Activated CD4-positive, CD25-positive, alpha-beta regulatory T cell treated with anti-CD3 and anti-CD28 coated beads, Interleukin-2, amount 50 U/mL, for 16 hours (primary cell): ENCODE measurements at regions not wholly inside any gene's neighbourhood (a gene's known extent, or its start where the extent isn't known, plus 50 kb on each side); places are given as distances from the start of the nearest gene placed in this dataset.

ENCODE experiments used
- DNase-seq: peaks from one replicate; pipeline ENCODE4 v3.0.0-alpha.2; 2020; ENCODE audit warnings: low read depth, low spot score

DNA sequence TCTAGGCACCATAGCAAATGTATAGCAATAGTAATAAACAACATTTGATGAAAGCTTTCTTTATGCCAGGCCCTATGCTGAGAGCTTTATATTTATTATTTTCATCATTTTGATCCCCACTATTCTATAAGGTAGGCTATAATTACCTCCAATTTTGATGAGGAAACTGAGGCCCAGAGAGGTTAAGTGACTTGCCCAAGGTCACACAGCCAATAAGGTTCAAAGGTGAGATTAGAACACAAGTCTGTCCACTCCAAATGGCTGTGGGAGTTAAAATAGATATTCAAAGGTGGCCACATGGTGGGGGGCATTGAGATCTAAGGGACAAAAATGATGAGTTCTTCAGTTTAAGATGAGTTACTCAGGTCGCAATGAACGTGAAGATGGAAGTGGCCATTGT lies 269.9 kb downstream of the BMP7 start:
- DNase-seq, result no peak

GRCh38 chr20:56998438-56998837 lies 268.0 kb downstream of the BMP7 start:
- no peak for DNase-seq

- DNase-seq, result no peak
These were observed 265.9 kb downstream of the BMP7 start for GRCh38 chr20:57000441-57000968.

GRCh38 chr20:57001126-57001767 lies 265.2 kb downstream of the BMP7 start:
- no peak for DNase-seq

GRCh38 chr20:57002066-57002570 lies 264.3 kb downstream of the BMP7 start:
- DNase-seq, result no peak

- no peak for DNase-seq
These were observed 263.4 kb downstream of the BMP7 start for GRCh38 chr20:57003012-57003411.

GRCh38 chr20:57004416-57004815 lies 262.0 kb downstream of the BMP7 start:
- DNase-seq, result no peak

DNA sequence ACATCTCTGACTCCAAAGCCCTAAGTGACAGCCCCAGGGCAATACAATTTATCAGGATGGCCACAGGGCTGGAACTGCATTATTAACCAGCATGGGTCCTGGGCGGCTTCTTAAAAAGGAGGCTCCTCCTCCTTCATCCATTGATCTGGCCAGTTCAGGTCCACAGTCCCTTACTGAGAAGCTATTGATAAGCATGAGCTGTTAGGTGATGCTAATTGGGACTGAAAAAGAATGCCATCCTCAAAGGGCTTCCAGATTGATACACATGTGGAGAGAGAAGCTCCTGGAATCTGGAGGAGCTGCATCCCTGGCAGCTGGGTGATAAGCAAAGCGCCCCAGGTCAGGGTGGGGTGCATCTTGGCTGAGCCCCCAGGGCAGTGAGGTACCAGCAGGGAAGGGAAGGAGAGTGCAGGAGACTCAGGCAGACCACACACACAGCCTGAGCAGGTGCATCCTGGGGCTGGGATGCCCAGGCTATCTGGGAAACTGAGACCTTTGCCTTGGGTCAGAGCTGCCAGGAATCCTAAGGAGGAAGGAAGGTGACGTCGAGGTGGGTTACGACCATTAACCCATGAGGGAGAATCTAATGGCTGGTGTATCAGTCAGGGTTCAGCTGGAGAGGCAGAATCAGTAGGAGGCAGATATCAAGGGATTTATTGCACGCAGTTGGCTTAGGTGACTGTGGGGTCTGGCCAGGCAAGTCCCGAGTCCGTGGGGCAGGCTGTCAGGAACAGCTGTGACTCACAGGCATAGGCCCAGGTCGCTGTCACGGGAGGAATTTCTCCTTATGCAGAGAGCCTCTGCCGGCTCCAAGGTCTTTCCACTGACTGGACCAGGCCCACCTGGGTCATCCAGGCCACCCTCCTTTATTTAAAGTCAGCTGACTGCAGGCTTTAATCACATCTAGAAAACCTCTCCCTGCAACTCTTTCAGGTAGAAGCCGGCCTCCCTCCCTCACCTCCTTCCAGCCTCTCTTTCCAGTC lies 261.2 kb downstream of the BMP7 start:
- DNase-seq, result no peak

DNA sequence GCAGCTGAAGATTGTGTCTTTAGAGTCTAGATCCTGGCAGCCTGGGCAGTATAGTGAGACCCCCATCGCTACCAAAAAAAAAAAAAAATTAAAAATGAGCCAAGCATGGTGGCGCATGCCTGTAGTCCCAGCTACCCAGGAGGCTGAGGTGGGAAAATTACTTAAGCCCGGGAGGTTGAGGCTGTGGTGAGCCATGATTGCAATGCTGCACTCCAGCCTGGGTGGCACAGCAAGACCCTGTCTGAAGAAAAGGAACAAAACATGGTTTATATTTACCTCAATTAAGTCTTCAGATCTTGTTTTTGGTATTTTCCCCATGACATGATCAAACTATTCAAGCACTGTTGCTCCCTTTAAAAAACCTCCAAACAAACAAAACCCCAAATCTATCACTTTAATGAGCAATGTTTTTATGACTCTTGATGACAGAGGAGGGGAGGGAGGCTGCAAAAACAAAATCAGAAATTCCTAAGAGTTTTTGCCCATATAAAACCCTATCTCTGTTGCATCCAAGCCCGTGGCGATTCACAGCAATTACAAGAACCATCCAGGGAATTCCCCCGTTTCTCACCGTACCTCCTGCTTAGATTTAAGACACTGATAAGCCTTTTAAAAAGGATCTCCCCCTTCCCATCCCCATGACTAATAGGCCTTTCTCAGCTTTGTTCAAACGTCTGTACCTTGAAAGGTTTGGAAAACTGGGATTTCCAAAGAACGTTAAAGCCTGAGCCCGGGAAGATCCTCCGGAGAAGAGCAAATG lies 259.9 kb downstream of the BMP7 start:
- no peak for DNase-seq

DNA sequence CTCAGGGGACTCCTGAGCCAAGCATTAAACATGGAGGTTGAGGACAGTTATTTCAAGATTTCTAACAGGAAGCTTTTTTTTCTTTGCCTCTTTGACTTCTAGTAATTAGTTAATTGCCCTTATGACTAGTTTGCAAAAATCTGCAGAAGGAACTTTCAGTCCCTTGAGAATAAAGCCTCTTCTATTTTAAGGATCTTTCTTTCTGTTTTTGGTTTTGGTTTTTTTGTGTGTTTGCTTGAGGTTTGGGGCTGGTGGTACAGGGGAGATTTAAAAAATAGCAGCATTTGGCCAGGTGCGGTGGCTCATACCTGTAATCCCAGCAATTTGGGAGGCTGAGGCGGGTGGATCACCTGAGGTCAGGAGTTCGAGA lies 259.3 kb downstream of the BMP7 start:
- DNase-seq, result no peak

- DNase-seq, result no peak
These were observed 258.2 kb downstream of the BMP7 start for GRCh38 chr20:57008217-57008616.

- no peak for DNase-seq
These were observed 257.1 kb downstream of the BMP7 start for GRCh38 chr20:57009355-57009754.

GRCh38 chr20:57009775-57010174 lies 256.7 kb downstream of the BMP7 start:
- DNase-seq, result no peak

DNA sequence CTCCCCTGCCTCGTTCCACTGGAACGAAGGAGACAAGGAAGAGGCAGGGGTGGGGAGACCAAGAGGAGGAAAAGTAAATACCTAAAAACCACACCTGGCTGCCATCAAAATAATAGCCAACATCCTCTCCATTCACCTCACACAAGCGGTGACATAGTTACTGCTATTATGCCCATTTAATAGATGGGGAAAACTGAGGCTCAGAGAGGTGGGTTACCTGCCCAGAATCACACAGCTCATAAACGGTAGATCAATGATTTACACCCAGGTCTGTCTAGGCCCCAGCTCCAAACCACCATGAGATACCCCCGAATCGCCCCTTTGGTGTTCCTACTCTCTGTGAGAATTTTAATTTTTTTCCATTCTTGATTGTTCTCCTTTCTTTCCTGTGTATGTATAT lies 253.8 kb downstream of the BMP7 start:
- DNase-seq, result no peak

DNA sequence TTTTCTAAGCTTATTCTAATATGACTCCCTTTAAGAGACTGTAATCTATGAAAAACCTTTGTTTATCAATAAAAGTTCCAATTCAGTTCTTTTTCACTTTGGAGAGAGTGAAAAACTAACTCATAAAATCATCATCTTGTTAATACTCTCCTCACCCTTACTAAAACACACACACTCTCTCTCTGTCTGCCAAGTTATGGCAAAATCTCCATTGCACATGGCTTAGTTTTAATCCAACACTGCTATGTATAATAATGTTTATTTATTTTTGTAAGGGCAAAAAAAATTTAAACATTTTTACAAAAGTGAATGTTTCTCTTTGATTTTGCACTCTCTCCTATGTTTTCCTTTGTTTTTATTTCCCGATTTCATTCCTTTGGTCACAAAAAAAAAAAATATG lies 253.2 kb downstream of the BMP7 start:
- no peak for DNase-seq

GRCh38 chr20:57013741-57014140 lies 252.7 kb downstream of the BMP7 start:
- no peak for DNase-seq

- no peak for DNase-seq
These were observed 246.1 kb downstream of the BMP7 start for GRCh38 chr20:57020364-57020763.

GRCh38 chr20:57022306-57022705 lies 244.1 kb downstream of the BMP7 start:
- DNase-seq, result no peak

DNA sequence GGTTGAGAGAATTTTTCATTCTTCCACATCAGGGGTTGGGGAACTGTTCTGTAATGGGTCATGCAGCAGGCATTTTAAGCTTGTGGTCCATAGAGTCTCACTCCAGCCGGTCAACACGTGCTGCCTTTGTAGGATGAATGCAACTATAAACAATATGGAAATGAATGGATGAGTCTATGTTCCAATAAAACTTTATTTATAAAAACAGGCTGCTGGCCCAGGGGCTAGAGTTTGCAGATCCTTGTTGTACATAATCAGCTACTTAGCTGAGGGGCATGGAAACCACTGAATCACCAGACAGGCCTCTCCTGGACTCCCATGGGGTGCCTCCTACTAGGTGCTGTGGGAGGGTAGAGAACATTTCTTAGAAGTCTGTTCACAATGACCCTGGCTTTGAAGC lies 243.4 kb downstream of the BMP7 start:
- DNase-seq, result no peak

DNA sequence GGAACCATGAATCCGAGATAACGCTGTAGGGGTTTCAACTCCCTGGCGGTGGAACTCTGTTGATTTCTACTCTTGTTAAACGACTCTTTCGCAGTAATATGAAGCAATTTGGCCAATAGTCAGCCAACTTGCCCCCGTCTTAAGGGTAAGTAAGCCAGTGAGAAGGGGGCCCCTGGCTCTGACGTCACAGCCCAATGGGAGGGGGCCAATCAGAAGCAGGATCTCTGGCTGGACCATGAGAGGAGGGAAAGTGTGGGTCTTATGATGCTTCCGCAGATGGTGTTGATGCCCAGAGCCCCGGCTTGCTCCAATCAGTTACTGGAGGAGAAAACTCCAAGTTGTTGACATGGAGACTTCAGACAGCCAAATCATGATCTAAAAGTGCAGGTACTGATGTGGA lies 242.4 kb downstream of the BMP7 start:
- no peak for DNase-seq

GRCh38 chr20:57024849-57025248 lies 241.6 kb downstream of the BMP7 start:
- DNase-seq, result no peak

DNA sequence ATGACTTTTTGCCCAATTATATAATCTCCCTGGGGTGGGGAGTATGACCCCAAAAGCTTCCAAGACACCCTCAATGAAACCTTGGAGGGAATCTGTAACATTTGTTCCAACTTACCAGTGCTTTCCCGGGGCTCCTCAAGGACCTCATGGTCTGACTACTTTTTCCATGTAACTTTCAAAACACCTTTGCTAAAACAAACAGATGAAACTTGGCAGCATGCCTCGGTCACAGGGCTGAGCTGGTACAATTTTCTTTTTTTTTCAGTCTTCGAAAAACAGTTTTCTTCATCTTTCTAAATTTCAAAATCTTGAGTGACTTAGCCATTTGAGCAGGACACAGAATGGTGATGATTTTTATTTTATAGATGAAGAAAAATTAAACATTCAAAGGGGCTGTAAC lies 241.2 kb downstream of the BMP7 start:
- DNase-seq, result no peak
